HEK293T (cell line): ENCODE measurements at regions not wholly inside any gene's neighbourhood (a gene's known extent, or its start where the extent isn't known, plus 50 kb on each side); places are given as distances from the start of the nearest gene placed in this dataset.

Source experiments
- FOXK2 ChIP-seq: fragments of 450-650 bp; IDR thresholded peaks from 2 replicates; pipeline ENCODE4 v1.6.1; 2016; ENCODE audit warnings: mild to moderate bottlenecking
- L3MBTL2 ChIP-seq: fragments of 450-650 bp; conservative IDR thresholded peaks from 2 replicates; pipeline ENCODE4 v1.6.1; 2016; ENCODE audit warnings: mild to moderate bottlenecking

DNA sequence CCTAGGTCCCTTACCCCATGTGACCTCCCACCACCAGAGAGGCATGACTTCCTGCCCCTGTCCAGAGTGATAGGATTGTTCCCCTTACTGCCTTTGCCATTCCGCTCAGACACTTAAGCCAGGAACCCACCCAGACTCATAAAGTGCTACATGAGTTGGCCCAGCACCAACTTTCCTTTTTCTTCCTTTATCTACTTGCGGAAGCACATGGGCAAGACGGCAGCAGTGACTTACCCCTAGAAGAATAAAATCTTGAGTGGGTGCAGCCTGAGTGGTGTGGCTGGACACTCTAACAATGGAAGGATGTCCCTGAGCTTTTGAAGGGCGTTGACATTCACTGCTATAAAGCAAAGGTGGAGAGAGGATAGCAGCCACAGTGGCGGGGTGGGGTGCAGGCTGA lies 100.1 kb downstream of the MAB21L3 start:
- TF ChIP-seq FOXK2 (no peak), L3MBTL2 (no peak)
